Hematopoietic multipotent progenitor cell treated with erythropoietin and hydrocortisone succinate and interleukin-3 and kit ligand, for 15 days (in vitro differentiated cells): ENCODE measurements at regions not wholly inside any gene's neighbourhood (a gene's known extent, or its start where the extent isn't known, plus 50 kb on each side); places are given as distances from the start of the nearest gene placed in this dataset.

Source experiments
- DNase-seq: peaks from one replicate; pipeline ENCODE4 v3.0.0-alpha.2; 2015; ENCODE audit warnings: low spot score

DNA sequence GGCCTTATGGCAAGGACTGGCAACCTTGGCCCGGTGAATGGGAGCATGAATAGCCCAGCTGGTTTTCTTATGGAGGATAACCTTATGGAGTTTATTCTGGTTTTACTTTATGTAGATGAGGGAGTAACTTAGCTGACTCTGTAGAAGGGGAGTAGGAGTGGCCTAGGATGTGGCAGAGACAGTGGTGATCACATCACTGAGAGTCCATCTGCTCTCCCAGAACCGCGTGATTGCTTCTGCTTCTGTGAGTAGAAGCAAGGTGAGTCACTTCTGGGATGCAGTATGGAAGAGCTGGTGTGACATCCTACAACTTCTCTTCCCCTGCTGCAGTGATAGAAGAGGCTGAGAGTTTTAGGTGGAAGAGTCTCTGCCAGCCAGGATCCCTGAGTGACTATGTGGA lies 129.2 kb downstream of the RPS24 start:
- DNase-seq, result no peak

DNA sequence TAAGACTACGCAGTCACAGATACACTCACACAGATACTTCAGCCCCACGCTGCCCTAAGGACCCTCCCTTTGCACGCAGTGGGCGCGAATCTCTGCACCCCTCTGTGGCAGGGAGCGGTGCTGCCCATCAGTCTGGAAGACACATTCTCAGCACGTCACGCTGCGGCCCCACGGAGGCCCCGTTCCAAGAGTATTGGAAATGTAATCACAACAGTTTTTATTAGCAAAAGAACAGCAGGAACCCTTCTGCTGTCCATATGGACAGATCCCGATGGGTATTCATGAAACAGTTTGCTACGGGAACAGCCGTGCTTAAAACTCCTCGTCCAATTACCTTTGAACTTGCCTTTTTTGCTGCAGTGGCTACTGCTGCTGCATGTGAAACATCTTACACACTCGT lies 131.0 kb downstream of the RPS24 start:
- no peak for DNase-seq

DNA sequence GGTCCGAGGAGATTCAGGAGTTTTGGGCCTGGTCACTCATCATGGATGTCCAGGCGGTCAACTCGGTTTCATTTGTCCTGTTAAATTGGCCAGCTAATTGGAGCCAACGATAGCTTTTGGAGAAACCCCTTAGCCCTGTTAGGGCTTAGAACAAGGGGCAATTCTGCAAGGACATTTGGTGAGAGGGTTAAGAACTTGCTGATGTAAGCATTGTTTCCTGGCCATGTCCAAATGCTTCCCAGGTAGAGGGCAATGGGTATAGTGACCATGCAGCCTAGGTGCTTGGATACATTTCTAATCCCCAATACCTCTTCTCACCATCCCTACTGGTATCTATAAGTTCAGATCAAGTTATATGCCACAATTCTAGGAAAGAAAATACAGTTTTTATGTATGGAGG lies 131.5 kb downstream of the RPS24 start:
- no peak for DNase-seq

DNA sequence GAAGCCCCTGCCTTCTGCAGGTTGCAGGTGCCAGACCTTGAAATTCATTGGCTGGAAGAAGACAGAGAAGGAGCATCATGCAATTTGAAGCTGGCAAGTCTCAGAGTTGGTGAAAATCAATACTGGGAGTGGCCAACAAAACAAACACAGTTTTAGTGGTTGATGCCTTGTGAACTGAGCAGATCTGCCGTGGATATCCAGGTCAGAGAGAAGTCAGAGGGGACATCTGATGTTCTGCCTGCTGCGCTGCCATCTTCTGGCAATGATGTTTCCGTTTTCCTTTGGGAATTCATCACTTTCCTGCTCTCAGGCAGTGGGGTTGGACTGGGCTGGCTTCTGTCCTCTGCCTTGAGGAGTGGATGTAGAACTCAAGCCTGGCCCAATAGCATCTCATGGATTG lies 132.0 kb downstream of the RPS24 start:
- no peak for DNase-seq

DNA sequence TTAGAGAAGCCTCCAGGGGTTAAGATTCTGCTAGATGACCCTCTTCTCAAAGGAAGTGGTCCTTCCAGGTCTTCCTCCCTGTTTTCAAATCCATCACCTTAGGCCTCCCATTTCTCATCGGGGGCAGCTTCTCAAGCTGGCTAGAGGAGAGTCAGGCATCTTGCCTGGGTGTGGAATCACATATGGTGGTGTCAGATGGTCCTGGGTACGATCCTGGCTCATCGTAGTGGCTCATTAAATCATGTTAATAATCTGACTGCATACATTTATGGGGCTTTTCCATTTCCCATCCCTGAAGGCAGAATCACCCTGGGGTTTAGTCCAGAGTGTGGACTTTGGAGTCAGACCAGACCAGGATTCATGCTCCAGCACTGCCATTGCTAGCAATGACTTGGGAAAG lies 132.6 kb downstream of the RPS24 start:
- DNase-seq, result no peak

DNA sequence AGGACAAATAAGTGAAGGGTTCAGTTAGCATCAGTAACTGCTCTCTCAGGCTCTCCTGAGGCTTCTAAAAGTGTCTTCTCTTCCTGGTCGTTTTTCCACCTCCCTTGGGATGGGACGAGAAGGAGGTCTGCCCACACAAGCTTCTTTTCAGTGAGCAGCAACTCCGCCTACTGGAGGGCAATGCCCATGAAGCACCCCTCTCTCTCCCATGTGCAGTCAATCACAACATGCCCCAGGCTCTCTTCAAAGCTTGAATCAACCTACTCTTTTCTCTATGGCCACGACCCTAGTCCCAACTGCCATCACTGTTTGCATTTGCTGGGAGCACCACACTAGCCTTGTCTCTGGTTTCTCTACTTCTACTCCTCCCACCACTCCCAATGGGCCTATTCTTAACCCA lies 135.6 kb downstream of the RPS24 start:
- DNase-seq, result no peak

DNA sequence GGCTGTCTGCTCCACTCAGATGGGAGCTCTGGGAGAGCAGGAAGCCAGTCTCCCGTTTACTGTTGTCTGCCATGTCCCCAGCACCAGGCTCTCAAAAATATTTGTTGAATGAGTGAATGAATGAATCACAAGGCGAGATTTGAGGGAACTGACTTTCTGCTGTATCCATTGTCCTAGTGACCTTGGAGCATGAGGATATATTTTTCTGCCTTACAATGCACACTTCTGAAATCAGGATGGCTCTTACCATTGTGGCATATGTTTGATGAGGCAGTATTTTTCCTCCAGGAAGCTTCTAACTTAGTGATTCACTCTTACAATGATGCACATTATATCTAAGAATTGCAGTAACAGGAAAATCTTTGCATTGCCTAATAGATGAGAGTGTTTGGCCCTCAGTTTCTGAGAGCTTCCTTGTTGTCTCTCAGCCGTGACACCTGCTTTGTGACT lies 136.4 kb downstream of the RPS24 start:
- no peak for DNase-seq

DNA sequence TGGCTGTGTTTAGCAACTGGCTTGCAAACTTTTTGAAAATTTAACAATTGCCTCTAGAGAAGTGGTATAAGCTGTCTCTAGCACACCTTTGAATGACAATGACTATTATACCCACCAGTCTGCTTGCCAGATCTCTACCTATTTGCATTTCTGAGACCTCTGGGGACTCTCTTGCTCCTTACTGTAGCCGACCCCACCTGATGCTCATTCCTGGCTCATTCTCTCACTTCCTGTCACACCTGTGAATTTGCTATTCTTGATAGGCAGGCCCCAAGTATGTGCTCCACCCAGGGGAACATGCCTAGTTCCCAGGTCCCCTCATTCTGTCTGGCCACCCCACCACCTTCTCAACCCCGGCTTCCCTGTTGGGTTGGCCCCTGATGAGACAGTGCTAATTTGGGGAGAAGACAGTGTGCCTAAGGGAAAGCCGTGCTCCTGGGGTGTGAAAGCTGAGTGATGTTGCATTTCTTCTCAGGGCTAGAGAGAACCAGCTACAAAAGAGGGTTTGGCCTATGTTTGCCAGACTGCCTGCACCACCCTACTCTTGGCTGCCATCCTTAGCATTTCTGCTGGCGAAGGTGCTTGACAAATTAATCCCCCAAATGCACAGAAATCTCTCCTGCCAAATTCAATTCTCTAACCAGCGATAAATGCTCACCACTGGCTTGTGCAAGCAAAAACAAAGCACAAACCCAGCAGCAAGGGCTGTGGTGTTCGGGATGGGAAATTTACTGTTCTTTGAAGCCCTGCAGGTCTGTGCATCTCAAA lies 138.2 kb downstream of the RPS24 start:
- DNase-seq, result no peak

DNA sequence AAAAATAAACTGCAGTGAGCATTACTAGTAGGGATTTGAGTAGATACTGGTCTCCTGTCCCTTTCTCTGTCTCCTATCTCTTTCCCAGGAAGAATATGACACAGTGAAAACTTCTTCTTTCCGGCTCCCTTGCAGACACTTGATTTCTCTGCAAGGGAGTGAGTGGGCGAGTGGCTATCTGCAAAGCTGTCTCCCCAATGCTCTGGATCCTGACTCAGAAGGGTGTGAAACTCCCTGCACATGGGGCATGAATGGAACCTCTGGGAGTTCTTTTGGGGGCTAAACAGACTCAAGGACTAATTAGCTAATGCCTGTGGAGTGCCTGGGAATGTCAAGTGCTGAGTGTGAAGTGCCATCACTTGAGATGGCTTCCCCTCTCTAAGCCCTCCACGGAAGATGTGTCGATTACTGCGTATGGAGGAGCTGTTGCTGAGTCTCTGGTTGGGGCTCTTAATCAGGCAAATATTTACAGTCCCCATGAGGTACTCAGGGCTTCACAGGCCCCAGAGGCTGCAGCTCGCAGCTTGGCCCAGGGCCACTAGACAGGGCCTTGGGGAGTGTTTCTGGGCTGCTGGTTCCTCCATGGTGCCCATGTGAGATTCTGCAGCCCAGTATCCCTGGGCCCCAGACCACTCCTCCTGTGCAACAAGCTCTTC lies 139.8 kb downstream of the RPS24 start:
- DNase-seq, result no peak

DNA sequence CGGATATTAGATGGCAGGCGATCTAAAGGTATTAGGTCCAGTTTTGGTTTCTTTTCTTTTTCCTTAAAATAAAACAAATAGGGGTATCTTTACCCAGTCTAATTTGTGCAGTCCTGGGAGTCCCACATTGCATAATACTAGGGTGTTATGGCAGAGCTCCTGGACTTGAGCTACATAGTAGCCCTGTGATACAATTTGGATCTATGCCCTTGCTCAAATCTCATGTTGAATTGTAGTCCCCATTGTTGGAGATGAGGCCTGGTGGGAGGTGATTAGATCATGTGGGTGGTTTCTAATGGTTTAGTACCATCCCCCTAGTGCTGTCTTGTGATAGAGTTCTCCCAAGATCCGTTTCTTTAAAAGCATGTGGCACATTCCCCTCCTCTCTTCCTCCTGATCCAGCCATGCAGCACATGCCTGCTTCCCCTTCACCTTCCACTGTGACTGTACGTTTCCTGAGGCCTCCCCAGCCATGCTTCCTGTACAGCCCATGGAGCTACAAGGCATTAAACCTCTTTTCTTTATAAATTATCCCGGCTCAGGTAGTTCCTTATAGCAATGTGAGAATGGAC lies 141.9 kb downstream of the RPS24 start:
- no peak for DNase-seq

DNA sequence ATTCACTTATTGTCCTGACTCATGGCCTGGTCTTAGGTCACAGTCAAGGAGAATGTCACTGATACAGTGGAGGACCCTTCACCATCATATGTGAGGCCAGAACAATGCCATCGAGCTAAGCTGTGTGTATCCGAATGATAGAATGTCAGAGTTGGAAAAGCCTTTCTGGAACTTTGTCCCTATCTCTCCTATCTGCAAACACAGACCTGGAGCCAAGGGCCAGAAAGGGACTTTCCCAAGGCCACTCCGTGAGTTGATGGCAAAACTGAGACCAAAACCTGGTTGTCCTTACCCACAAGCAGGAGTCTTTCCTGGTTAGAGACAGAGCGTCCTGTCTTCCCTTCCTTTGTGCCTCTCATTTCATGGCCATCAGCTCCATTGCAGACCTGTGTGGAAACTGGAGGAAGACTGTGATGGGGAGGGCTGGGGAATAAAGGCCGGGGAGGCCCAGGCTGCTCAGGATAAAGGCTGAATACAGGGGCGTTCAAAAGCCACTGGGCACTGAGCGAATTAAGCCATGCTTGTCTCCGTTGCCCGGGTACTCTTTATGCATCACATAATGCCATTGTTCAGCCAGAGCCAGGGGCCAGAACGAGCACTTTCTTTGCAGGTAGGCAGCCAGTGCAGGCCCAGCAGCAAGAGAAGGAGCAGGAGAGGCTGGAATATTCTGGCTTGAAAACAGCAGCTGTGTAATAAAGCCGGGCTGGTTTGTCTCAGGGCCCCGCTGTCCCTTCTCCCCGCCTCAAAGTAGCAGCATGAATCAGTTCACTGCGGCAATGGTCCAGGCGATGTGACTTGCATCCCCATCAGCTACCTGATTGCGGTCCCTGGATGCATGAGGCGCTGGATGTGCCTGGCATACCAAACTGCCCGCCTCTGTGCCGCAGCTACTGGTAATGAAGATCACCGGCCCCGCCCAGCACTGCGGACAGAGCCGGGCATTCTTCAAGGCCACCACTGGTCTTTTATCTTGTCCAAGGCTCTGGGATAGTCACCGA lies 143.0 kb downstream of the RPS24 start:
- DNase-seq, result no peak

DNA sequence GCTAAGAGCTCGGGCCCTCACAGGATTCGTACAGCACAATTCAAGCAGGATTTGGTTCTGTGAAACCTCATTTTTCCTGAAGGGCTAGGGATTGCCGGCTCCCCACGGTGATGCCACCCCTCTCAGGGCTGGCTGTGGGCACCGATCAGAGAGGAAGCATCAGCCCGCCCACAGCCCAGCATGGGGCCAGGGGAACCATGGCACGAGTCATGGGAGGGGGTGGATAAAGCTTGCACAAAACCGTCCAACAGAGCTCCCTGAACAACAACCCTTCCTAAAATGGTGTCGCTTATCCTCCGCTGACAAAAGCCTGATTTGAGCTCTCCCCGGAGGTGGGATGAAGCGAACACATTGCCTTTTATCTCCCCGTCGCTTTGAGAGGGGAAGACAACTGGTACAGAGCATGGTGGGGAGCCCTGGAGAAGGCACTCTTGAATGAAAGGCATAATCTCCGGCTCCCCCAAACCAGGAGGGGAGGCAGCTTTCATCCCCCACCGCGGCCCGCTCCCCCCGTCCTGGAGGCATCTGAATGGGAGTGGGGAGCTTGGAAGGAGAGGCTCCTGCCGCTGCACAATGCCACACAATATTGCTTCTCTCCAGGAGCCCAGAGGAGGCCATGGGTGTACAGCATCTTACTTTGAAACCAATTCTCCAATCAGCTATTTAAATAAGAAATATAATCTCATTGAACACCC lies 144.0 kb downstream of the RPS24 start:
- DNase-seq, result no peak

DNA sequence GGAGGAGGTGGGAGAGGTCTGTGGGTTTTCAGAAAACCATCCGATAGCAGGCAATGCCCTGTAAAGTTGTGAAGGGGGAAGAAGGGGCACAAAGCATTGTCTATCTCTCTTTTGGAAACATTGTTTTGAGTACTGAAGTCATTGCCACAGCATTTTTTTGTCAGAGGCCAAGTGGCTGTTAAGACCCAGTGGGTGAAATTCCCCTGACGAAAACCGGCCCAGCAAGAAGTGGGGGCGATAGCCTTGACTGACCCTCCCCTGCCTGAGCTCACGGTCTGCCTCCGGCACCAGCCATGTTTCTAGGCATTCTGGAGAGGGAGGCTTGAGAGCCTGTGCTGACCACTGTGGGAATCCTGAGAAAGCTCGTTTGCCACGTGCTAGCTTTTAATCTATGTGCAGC lies 144.7 kb downstream of the RPS24 start:
- no peak for DNase-seq

DNA sequence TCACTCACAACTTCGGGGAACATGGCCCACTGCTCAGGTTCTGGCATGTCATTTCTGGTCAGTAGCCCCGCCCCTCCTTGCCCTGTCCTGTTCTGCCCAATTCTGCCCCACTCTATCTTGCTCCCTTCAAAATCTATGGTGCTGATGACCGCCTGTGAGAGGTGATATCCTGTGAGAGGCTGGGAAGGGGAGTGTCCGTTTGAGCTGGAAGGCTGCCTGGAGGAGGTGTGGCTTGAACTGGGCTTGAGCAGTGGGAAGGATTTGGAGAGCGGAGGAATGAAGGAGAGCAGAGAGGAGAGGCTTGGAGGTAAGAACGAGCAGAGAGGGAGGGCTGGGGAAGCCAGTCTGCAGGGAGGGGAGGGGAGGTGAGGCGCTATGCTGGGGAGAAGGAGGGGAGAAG lies 145.3 kb downstream of the RPS24 start:
- DNase-seq, result no peak

DNA sequence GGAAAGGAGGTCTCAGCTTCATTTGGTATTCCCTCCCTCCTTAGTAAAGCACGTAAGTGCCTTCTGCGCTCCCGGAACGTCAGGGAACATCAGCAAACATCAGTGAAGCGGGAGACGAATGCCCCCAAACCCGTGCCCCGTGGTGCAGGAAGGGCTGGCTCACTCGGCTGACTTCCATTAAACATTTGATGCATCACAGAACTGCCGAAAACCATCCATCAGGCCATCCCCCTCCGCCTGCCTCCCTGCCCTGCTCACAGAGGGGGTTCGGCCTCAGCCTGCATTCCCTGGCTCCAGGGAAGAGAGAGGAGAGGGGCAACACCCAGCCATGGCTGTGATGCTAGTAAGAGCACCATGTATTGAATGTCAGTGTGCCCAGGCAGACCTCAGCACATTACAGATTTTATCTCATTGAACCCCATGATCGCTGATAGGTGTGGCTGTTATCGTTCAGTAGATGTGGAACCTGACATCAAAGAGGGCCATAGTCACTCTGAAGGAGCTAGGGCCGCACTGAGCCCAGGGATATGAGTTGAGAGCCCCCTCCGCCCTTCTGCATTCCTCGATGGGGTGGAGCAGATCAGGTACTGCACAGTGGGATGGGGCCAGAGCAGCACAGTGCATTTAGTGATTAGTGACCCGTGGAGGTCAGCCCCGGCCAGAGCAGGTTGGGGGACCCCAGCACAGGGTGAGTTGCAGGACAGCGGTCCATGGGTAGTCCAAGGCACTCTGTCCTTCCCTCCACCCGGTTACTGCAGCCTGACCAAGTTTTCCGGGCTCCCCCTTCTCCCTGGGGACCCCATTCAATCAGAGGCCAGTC lies 146.4 kb downstream of the RPS24 start:
- no peak for DNase-seq

DNA sequence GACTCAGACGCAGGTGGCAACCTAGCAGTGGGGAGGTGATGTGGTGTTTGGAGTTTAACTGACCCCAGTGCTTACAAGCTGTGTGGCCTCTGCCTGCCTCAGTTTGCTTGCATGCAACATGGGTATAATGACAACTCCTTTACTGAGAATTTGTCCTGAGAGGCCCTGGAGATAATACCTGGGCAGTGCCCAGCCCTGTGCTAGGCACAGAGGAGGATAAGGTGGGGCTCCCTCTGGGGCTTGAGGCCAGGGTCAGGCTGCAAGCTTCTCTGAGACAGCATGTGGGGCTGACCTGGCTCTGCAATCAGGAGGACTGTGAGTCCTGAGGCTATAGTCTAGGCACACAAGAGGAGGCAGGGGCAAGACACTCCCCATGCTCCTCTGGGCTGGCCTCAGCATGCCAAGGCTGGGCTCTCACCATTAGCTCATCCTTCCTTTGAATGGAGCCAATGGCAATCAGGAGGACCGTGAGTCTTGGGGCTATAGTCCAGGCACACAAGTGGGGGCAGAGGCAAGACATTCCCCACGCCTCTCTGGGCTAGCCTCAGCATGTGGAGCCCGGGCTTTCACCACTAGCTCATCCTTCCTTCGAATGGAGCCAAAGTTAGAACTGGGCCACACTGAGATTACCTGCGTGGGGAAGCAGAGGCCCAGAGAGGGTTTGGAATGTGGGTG lies 147.9 kb downstream of the RPS24 start:
- no peak for DNase-seq

DNA sequence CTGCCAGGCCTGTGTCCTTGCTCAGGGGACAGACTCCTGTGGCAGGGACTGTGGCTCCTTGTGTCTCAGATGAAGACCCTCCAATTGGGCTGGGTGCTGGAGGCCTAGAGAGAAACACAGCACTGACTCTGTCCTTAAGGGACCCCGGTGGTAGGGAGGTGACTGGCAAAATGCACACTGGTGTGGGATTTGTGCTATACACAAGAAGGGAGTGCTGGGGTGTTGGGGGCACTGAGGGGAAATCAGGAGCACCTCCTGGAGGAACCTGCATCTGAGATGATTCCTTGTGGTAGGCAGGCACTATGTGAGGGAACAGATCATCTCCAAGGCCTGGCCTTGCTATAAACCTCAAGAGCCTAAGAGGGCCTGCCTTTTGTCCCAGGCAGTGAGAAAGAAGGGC lies 149.2 kb downstream of the RPS24 start:
- no peak for DNase-seq

DNA sequence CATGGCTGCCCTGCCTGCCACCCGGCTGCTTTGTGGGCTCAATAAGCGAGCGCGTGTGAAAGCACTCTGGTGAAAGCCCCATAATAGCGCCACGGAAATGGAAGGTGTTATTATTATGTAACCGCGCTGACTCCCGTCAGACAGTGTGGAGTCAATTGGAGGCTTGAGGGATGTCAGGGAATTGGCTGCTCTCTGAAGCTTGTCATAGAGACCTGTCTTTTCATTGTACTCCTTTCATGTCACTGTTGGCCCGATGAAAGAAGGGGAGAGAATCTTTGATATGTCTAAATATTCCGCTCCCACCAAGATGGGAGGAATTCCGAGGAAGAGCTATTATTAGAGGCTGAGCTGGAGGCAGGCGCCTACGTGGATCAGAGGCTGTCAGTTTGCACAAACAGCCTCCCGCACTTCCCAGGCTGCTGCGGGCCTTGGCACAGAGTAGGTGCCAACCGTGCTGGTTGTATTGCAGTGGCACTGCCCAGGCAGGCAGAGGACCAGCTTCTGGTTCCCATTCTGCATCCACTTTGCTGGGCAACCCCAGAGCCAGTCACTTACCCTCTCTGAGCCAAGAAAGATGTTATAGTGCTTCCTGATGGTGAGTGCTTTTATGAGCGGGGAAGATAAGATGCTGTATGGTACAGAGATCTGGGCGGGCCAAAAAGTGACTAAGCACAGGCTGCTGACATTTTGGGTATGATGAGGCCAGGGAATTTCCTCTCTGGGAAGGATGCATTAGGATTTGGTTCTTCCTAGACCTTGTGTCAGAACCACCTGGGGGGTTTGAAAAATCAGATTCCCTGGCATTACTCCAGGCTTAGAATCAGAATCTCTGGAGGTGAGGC lies 151.4 kb downstream of the RPS24 start:
- DNase-seq, result no peak

DNA sequence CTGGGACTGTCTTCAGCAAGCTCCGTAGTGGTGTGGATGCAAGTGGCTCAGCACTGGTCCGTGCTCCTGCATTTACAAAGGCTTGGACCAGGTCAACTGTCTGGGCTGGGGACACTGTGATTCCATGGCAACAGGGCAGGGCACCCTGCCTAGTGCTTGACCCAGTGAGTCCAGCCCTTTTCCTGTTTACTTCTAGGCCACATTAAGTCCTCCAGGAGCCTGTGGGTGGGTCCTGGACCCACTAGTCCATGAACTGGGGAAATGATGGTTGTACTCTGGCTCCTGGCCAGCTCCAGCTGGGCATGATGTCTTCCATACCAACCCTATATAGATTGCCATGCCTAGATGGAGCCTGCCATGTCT lies 152.0 kb downstream of the RPS24 start:
- no peak for DNase-seq
